ENCODE measurements at regions not wholly inside any gene's neighbourhood (a gene's known extent, or its start where the extent isn't known, plus 50 kb on each side); places are given as distances from the start of the nearest gene placed in this dataset.

GRCh38 chr10:37684765-37685164, 172.6 kb downstream of the ZNF248 start:
- H3K4me3 ChIP-seq (ENCODE audit: low read length) = no peak overlapping the region
- TF ChIP-seq, protein P1, sequence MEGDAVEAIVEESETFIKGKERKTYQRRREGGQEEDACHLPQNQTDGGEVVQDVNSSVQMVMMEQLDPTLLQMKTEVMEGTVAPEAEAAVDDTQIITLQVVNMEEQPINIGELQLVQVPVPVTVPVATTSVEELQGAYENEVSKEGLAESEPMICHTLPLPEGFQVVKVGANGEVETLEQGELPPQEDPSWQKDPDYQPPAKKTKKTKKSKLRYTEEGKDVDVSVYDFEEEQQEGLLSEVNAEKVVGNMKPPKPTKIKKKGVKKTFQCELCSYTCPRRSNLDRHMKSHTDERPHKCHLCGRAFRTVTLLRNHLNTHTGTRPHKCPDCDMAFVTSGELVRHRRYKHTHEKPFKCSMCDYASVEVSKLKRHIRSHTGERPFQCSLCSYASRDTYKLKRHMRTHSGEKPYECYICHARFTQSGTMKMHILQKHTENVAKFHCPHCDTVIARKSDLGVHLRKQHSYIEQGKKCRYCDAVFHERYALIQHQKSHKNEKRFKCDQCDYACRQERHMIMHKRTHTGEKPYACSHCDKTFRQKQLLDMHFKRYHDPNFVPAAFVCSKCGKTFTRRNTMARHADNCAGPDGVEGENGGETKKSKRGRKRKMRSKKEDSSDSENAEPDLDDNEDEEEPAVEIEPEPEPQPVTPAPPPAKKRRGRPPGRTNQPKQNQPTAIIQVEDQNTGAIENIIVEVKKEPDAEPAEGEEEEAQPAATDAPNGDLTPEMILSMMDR (conservative IDR thresholded peaks at IDR 0.05; ENCODE audit: low read length) = no peak
- no peak for DNase-seq (ENCODE audit: low read depth)

DNA sequence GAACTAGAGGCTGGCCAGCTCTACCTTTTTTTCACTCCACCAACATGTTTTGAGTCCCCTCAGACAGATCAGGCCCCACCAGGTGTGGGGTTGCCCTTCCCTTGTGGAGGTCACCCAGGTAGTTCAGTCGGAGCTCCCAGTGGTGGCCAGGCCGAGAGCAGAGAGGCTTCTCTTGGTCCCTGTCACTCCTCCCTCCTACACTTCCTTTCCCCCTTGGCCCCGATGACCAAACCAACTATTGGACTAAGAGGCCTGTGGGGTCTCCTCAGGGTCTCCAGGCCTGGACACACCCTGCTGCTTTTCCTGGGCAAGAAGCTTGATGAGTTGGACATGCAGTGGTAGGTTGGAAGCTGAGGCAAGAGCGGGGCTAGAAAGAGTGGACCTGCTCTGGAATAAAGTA, 174.8 kb downstream of the ZNF248 start:
- TF ChIP-seq, protein P1 (conservative IDR thresholded peaks at IDR 0.05; ENCODE audit: low read length) = no peak
- no peak for DNase-seq (ENCODE audit: low read depth)
- no peak overlapping the region for H3K4me3 ChIP-seq (ENCODE audit: low read length)

DNA sequence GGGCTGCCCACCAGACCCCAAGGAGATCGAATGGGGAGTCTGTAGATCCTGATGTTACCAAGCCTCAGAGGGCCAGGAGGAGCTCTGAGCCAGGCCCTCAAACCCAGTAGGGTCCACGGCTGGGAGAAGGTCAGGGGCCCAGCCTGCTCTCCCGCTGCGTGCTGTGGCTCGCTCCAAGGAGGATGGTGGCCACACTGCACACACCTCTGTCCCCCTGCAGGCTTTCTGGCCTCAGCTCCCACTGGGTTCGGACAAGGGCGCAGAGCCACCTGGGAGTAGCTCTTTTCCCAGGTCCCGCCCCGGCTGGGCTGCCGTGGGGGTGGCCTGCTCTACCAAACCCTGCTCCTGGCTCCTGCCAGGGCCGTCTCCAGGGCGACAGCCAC, 175.8 kb downstream of the ZNF248 start:
- DNase-seq (ENCODE audit: low read depth) = no peak
- no peak overlapping the region for H3K4me3 ChIP-seq (ENCODE audit: low read length)
- TF ChIP-seq, protein P1 (conservative IDR thresholded peaks at IDR 0.05; ENCODE audit: low read length) = no peak

GRCh38 chr10:37680716-37681616, 176.4 kb downstream of the ZNF248 start:
- TF ChIP-seq, protein P1 (conservative IDR thresholded peaks at IDR 0.05; ENCODE audit: low read length) = no peak
- no peak overlapping the region for H3K4me3 ChIP-seq (ENCODE audit: low read length)
- DNase-seq (ENCODE audit: low read depth) = no peak

GRCh38 chr10:37680243-37680683, 177.1 kb downstream of the ZNF248 start:
- TF ChIP-seq, protein P1 (conservative IDR thresholded peaks at IDR 0.05; ENCODE audit: low read length) = no peak
- DNase-seq (ENCODE audit: low read depth) = no peak

GRCh38 chr10:37679465-37679864, 177.9 kb downstream of the ZNF248 start:
- no peak for DNase-seq (ENCODE audit: low read depth)
- no peak overlapping the region for H3K4me3 ChIP-seq (ENCODE audit: low read length)
- TF ChIP-seq, protein P1 (conservative IDR thresholded peaks at IDR 0.05; ENCODE audit: low read length) = no peak

More at GRCh38 chr10:37680243-37680683, 177.1 kb downstream of the ZNF248 start:
- H3K4me3 ChIP-seq (ENCODE audit: low read length) = no peak overlapping the region

- no peak overlapping the region for H3K4me3 ChIP-seq (ENCODE audit: low read length)
- TF ChIP-seq, protein P1 (conservative IDR thresholded peaks at IDR 0.05; ENCODE audit: low read length) = no peak
- no peak for DNase-seq (ENCODE audit: low read depth)
These were observed 182.0 kb downstream of the ZNF248 start for GRCh38 chr10:37675449-37675848.

Measured in AG10803 (cell line).